Mesothelial cell of epicardium (in vitro differentiated cells): ENCODE measurements at regions not wholly inside any gene's neighbourhood (a gene's known extent, or its start where the extent isn't known, plus 50 kb on each side); places are given as distances from the start of the nearest gene placed in this dataset.

Source experiments
- DNase-seq, 2 experiments: peaks; one replicate each; pipeline ENCODE4 v3.0.0; 2021; ENCODE audit warnings: low spot score in 2 of 2; ENCODE audit not compliant: unreplicated experiment in 2 of 2
- H3K27ac Mint-ChIP-seq: 2 replicates; pipeline ENCODE4 v1.8.0; 2021; ENCODE audit warnings: mixed read lengths
- H3K27me3 Mint-ChIP-seq: 2 replicates; pipeline ENCODE4 v1.8.0; 2021; ENCODE audit warnings: low read depth, mixed read lengths
- H3K36me3 Mint-ChIP-seq: 2 replicates; pipeline ENCODE4 v1.8.0; 2021; ENCODE audit warnings: mixed read lengths
- H3K4me1 Mint-ChIP-seq: 2 replicates; pipeline ENCODE4 v1.8.0; 2021; ENCODE audit warnings: mixed read lengths
- H3K4me3 Mint-ChIP-seq: 2 replicates; pipeline ENCODE4 v1.8.0; 2021; ENCODE audit warnings: mild to moderate bottlenecking, moderate library complexity, mixed read lengths
- H3K9me3 Mint-ChIP-seq: 2 replicates; pipeline ENCODE4 v1.8.0; 2021; ENCODE audit warnings: mixed read lengths
- CTCF ChIP-seq: fragments of 200-600 bp; sonication (generic); IDR thresholded peaks from one replicate; pipeline ENCODE4 v1.5.0; 2021; ENCODE audit warnings: antibody characterized with exemption; ENCODE audit not compliant: unreplicated experiment

GRCh38 chrX:45935408-45935807, 609.8 kb downstream of the ZNF674 start:
- H3K4me1 Mint-ChIP-seq = no peaks in the 10 kb centered on the region
- H3K27ac Mint-ChIP-seq = no peak overlapping the region
- H3K27me3 Mint-ChIP-seq = no peaks in the 10 kb centered on the region
- H3K9me3 Mint-ChIP-seq = peaks cover 29% of the 10 kb centered on the region
- H3K36me3 Mint-ChIP-seq = no peaks in the 10 kb centered on the region
- no peak overlapping the region for H3K4me3 Mint-ChIP-seq
- TF ChIP-seq CTCF = no peak
- no peak for DNase-seq

GRCh38 chrX:45912316-45912715, 632.9 kb downstream of the ZNF674 start:
- Mint-ChIP-seq H3K4me3 (no peak overlapping the region), H3K4me1 (no peaks in the 10 kb centered on the region), H3K27me3 (no peaks in the 10 kb centered on the region), H3K9me3 (peaks cover 30% of the 10 kb centered on the region), H3K27ac (no peak overlapping the region), H3K36me3 (no peaks in the 10 kb centered on the region)
- DNase-seq = no peak
- no peak for TF ChIP-seq CTCF

GRCh38 chrX:45907786-45908185, 637.4 kb downstream of the ZNF674 start:
- Mint-ChIP-seq H3K27me3 (no peaks in the 10 kb centered on the region), H3K27ac (no peak overlapping the region), H3K4me3 (no peak overlapping the region), H3K4me1 (no peaks in the 10 kb centered on the region), H3K9me3 (peaks cover 19% of the 10 kb centered on the region), H3K36me3 (no peaks in the 10 kb centered on the region)
- no peak for DNase-seq
- TF ChIP-seq CTCF = no peak

- no peak for DNase-seq
- Mint-ChIP-seq H3K36me3 (no peaks in the 10 kb centered on the region), H3K27me3 (no peaks in the 10 kb centered on the region), H3K9me3 (peaks cover 14% of the 10 kb centered on the region), H3K4me1 (peaks cover 8% of the 10 kb centered on the region), H3K27ac (no peak overlapping the region), H3K4me3 (no peak overlapping the region)
- no peak for TF ChIP-seq CTCF
Measured at GRCh38 chrX:45903781-45904201, 641.4 kb downstream of the ZNF674 start.

GRCh38 chrX:45900766-45901615, 644.2 kb downstream of the ZNF674 start:
- H3K4me1 Mint-ChIP-seq = peaks cover 8% of the 10 kb centered on the region
- peaks cover 14% of the 10 kb centered on the region for H3K9me3 Mint-ChIP-seq
- no peaks in the 10 kb centered on the region for H3K36me3 Mint-ChIP-seq
- TF ChIP-seq CTCF = no peak
- DNase-seq = no peak
- no peaks in the 10 kb centered on the region for H3K27me3 Mint-ChIP-seq
- peak overlapping the region; percentile 37 for H3K27ac Mint-ChIP-seq
- H3K4me3 Mint-ChIP-seq = no peak overlapping the region
